GM23338 (cell line): ENCODE measurements at regions not wholly inside any gene's neighbourhood (a gene's known extent, or its start where the extent isn't known, plus 50 kb on each side); places are given as distances from the start of the nearest gene placed in this dataset.

Source experiments
- ATAC-seq: fragments of 200-7000 bp; cut with Tn5 transposase; 3 replicates; pipeline ENCODE4 v1.9.1; 2020
- DNase-seq: peaks from one replicate; pipeline ENCODE4 v3.0.0-alpha.2; 2015; ENCODE audit warnings: low spot score
- H2AFZ ChIP-seq: fragments of 200-600 bp; sonication (generic); 2 replicates; pipeline ENCODE4 v1.8.0; 2016; ENCODE audit warnings: antibody characterized with exemption, mild to moderate bottlenecking, moderate library complexity
- H3F3A ChIP-seq: fragments of 200-600 bp; sonication (generic); replicated peaks from 2 replicates; pipeline ENCODE4 v1.8.0; 2017; ENCODE audit warnings: antibody characterized with exemption, mixed run types, low read depth
- H3K27ac ChIP-seq: fragments of 200-600 bp; sonication (generic); 2 replicates; pipeline ENCODE4 v1.6.1; 2016; ENCODE audit warnings: low read depth
- H3K27me3 ChIP-seq: fragments of 200-600 bp; sonication (generic); 2 replicates; pipeline ENCODE4 v1.8.0; 2016; ENCODE audit warnings: mild to moderate bottlenecking, mixed run types, moderate library complexity; ENCODE audit not compliant: insufficient read depth
- H3K36me3 ChIP-seq: fragments of 200-600 bp; sonication (generic); 2 replicates; pipeline ENCODE4 v1.8.0; 2016; ENCODE audit warnings: mild to moderate bottlenecking; ENCODE audit not compliant: insufficient read depth
- H3K4me1 ChIP-seq: fragments of 200-600 bp; sonication (generic); 2 replicates; pipeline ENCODE4 v1.8.0; 2016; ENCODE audit warnings: mild to moderate bottlenecking, moderate library complexity; ENCODE audit not compliant: insufficient read depth
- H3K4me2 ChIP-seq: fragments of 200-600 bp; sonication (generic); 2 replicates; pipeline ENCODE4 v1.7.1; 2017; ENCODE audit warnings: mixed run types
- H3K4me3 ChIP-seq: fragments of 200-600 bp; sonication (generic); 2 replicates; pipeline ENCODE4 v1.6.1; 2016; ENCODE audit warnings: mixed run types
- H3K79me2 ChIP-seq: fragments of 200-600 bp; sonication (generic); replicated peaks from 2 replicates; pipeline ENCODE4 v1.8.0; 2017; ENCODE audit warnings: mild to moderate bottlenecking; ENCODE audit not compliant: insufficient read depth
- H3K9me2 ChIP-seq: fragments of 200-600 bp; sonication (generic); 2 replicates; pipeline ENCODE4 v1.8.0; 2017; ENCODE audit not compliant: insufficient read depth
- H4K20me1 ChIP-seq: fragments of 200-600 bp; sonication (generic); replicated peaks from 2 replicates; pipeline ENCODE4 v1.8.0; 2017; ENCODE audit warnings: mild to moderate bottlenecking; ENCODE audit not compliant: insufficient read depth
- H3K27ac Mint-ChIP-seq: 2 replicates; pipeline ENCODE4 v1.8.0; 2020; ENCODE audit warnings: inconsistent platforms, mild to moderate bottlenecking, moderate library complexity, mixed read lengths
- H3K27me3 Mint-ChIP-seq: 3 replicates; pipeline ENCODE4 v1.8.0; 2022; ENCODE audit warnings: low read depth, mild to moderate bottlenecking, moderate library complexity, mixed read lengths, inconsistent platforms; ENCODE audit not compliant: insufficient read depth, poor library complexity
- H3K36me3 Mint-ChIP-seq: 3 replicates; pipeline ENCODE4 v1.8.0; 2021; ENCODE audit warnings: low read depth, mild to moderate bottlenecking, inconsistent platforms, moderate library complexity, mixed read lengths
- H3K4me1 Mint-ChIP-seq: 3 replicates; pipeline ENCODE4 v1.8.0; 2020; ENCODE audit warnings: mild to moderate bottlenecking, inconsistent platforms, mixed read lengths
- H3K4me3 Mint-ChIP-seq: 3 replicates; pipeline ENCODE4 v1.8.0; 2021; ENCODE audit warnings: moderate library complexity, mild to moderate bottlenecking, inconsistent platforms, mixed read lengths
- H3K9me3 Mint-ChIP-seq: 3 replicates; pipeline ENCODE4 v1.8.0; 2020; ENCODE audit warnings: moderate library complexity, mild to moderate bottlenecking, inconsistent platforms, mixed read lengths
- CREB1 ChIP-seq: fragments of 250-450 bp; sonication (Bioruptor Pico); IDR thresholded peaks from 2 replicates; pipeline ENCODE4 v1.5.0; 2020; ENCODE audit warnings: low read depth, mild to moderate bottlenecking, moderate library complexity
- EZH2 ChIP-seq: fragments of 200-600 bp; sonication (generic); IDR thresholded peaks from one replicate; pipeline ENCODE4 v1.8.0; 2017; ENCODE audit warnings: antibody characterized with exemption, mild to moderate bottlenecking, low read depth; ENCODE audit not compliant: unreplicated experiment
- EZH2phosphoT487 ChIP-seq: fragments of 200-600 bp; sonication (generic); IDR thresholded peaks from one replicate; pipeline ENCODE4 v1.8.1; 2018; ENCODE audit warnings: antibody characterized with exemption; ENCODE audit not compliant: unreplicated experiment
- JUNB ChIP-seq: IDR thresholded peaks from one replicate; pipeline ENCODE4 v1.6.1; 2016; ENCODE audit warnings: antibody characterized with exemption; ENCODE audit not compliant: unreplicated experiment
- TF ChIP-seq, protein P1 (sequence below), 2 experiments: fragments of 200-600 bp in 1 of 2; sonication (generic) in 1 of 2; conservative IDR thresholded peaks; 2 replicates each; pipeline versions ENCODE4 v1.5.1 to v1.6.1; 2016 to 2017; ENCODE audit warnings: antibody characterized with exemption in 2 of 2, low read depth in 2 of 2, mild to moderate bottlenecking in 2 of 2, moderate library complexity in 1 of 2
- TF ChIP-seq, protein P2 (sequence below): IDR thresholded peaks from one replicate; pipeline ENCODE4 v1.6.1; 2018; ENCODE audit warnings: antibody characterized with exemption; ENCODE audit not compliant: unreplicated experiment
- TF ChIP-seq, protein P3 (sequence below): fragments of 250-450 bp; sonication (Bioruptor Pico); IDR thresholded peaks from 2 replicates; pipeline ENCODE4 v1.5.0; 2020; ENCODE audit warnings: mild to moderate bottlenecking, moderate library complexity

DNA sequence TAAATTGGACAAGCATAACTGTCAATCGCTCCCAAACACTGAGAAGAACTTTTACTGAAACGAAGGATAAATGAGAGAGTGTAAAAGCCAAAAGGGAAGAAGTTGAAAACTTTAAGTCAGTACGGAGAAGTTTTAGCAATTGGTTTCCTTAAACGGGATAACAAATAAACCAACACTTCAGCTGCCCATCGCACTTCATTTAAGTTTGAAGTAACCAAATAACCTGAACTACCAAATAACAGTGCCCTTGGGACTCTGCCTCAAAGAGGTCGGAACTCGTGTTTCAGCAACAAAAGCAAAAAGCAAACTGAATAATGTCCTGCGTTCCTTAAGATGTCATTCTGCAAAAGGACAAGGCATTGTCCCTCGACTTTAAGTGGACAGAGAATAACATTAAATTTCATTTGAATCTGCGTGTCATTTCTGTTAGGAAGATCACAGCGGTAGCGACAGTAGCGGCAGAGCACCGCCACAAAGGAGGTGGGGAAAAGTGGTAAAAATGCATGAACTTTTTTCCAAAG, 127.0 kb upstream of the C11orf58 start:
- no peaks in the 10 kb centered on the region for H3K9me2 ChIP-seq
- H3K4me3 ChIP-seq, result peak overlapping the region; percentile 51; the same call in 1 of the 2 replicates
- peak; percentile 17 for DNase-seq
- no peak overlapping the region for H3K27ac ChIP-seq
- no peak overlapping the region for H2AFZ ChIP-seq
- Mint-ChIP-seq H3K9me3 (no peaks in the 10 kb centered on the region; the same call in 2 of the 3 replicates), H3K36me3 (no peaks in the 10 kb centered on the region), H3K4me1 (peaks cover 34% of the 10 kb centered on the region), H3K27ac (no peak overlapping the region), H3K27me3 (peaks cover 13% of the 10 kb centered on the region), H3K4me3 (peak overlapping the region; percentile 55; the same call in 2 of the 3 replicates)
- peaks cover 31% of the 10 kb centered on the region for H4K20me1 ChIP-seq
- peaks cover 100% of the 10 kb centered on the region for H3K27me3 ChIP-seq
- no peak for TF ChIP-seq CREB1 (CRISPR knock-in tag)
- peak; percentile 86 for TF ChIP-seq EZH2
- H3K36me3 ChIP-seq, result no peaks in the 10 kb centered on the region
- peak overlapping the region; percentile 76 for H3K4me2 ChIP-seq
- H3F3A ChIP-seq, result peaks cover 1% of the 10 kb centered on the region; the same call in 1 of the 2 replicates
- H3K79me2 ChIP-seq, result no peaks in the 10 kb centered on the region
- no peak for ATAC-seq
- H3K4me1 ChIP-seq, result peaks cover 33% of the 10 kb centered on the region

DNA sequence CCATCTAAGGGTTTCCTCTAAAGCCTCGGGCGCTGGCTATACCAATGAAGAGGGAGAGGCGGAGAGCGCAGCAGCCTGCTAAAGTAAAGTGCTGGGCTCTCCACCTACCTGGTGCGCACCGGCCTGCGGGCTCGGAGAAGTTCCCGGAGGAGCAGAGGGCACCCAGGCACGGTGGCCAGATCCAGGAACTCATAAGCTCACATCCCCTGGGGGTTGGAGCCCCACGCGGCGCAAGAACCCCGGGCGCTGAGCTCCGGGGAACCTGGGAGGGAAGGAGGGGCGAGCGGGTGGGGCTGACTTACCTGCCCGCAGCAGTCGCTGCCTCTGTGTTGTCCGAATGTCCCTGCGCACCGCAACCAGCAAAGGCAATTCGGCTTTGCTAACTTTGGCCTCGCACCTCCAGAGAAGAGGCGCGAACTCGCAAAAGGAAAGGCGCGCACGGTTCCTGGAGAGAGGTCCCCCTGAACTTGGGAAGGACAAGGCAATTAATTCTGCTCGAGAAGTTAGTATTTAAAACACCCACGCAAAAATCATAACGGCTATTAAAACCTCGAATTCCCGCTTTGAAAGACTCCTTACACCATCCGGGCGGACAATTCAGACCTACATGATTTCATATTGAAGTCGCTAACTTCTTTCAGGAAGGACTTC, 127.6 kb upstream of the C11orf58 start:
- TF ChIP-seq, protein P1, sequence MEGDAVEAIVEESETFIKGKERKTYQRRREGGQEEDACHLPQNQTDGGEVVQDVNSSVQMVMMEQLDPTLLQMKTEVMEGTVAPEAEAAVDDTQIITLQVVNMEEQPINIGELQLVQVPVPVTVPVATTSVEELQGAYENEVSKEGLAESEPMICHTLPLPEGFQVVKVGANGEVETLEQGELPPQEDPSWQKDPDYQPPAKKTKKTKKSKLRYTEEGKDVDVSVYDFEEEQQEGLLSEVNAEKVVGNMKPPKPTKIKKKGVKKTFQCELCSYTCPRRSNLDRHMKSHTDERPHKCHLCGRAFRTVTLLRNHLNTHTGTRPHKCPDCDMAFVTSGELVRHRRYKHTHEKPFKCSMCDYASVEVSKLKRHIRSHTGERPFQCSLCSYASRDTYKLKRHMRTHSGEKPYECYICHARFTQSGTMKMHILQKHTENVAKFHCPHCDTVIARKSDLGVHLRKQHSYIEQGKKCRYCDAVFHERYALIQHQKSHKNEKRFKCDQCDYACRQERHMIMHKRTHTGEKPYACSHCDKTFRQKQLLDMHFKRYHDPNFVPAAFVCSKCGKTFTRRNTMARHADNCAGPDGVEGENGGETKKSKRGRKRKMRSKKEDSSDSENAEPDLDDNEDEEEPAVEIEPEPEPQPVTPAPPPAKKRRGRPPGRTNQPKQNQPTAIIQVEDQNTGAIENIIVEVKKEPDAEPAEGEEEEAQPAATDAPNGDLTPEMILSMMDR (conservative IDR thresholded peaks at IDR 0.05; ENCODE audit: low read depth in 2 of 2), result no peak
- TF ChIP-seq EZH2phosphoT487 (peak; percentile 81), JUNB (no peak), EZH2 (peak; percentile 94)
- TF ChIP-seq, protein P2, sequence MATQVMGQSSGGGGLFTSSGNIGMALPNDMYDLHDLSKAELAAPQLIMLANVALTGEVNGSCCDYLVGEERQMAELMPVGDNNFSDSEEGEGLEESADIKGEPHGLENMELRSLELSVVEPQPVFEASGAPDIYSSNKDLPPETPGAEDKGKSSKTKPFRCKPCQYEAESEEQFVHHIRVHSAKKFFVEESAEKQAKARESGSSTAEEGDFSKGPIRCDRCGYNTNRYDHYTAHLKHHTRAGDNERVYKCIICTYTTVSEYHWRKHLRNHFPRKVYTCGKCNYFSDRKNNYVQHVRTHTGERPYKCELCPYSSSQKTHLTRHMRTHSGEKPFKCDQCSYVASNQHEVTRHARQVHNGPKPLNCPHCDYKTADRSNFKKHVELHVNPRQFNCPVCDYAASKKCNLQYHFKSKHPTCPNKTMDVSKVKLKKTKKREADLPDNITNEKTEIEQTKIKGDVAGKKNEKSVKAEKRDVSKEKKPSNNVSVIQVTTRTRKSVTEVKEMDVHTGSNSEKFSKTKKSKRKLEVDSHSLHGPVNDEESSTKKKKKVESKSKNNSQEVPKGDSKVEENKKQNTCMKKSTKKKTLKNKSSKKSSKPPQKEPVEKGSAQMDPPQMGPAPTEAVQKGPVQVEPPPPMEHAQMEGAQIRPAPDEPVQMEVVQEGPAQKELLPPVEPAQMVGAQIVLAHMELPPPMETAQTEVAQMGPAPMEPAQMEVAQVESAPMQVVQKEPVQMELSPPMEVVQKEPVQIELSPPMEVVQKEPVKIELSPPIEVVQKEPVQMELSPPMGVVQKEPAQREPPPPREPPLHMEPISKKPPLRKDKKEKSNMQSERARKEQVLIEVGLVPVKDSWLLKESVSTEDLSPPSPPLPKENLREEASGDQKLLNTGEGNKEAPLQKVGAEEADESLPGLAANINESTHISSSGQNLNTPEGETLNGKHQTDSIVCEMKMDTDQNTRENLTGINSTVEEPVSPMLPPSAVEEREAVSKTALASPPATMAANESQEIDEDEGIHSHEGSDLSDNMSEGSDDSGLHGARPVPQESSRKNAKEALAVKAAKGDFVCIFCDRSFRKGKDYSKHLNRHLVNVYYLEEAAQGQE, result no peak
- TF ChIP-seq, protein P3, sequence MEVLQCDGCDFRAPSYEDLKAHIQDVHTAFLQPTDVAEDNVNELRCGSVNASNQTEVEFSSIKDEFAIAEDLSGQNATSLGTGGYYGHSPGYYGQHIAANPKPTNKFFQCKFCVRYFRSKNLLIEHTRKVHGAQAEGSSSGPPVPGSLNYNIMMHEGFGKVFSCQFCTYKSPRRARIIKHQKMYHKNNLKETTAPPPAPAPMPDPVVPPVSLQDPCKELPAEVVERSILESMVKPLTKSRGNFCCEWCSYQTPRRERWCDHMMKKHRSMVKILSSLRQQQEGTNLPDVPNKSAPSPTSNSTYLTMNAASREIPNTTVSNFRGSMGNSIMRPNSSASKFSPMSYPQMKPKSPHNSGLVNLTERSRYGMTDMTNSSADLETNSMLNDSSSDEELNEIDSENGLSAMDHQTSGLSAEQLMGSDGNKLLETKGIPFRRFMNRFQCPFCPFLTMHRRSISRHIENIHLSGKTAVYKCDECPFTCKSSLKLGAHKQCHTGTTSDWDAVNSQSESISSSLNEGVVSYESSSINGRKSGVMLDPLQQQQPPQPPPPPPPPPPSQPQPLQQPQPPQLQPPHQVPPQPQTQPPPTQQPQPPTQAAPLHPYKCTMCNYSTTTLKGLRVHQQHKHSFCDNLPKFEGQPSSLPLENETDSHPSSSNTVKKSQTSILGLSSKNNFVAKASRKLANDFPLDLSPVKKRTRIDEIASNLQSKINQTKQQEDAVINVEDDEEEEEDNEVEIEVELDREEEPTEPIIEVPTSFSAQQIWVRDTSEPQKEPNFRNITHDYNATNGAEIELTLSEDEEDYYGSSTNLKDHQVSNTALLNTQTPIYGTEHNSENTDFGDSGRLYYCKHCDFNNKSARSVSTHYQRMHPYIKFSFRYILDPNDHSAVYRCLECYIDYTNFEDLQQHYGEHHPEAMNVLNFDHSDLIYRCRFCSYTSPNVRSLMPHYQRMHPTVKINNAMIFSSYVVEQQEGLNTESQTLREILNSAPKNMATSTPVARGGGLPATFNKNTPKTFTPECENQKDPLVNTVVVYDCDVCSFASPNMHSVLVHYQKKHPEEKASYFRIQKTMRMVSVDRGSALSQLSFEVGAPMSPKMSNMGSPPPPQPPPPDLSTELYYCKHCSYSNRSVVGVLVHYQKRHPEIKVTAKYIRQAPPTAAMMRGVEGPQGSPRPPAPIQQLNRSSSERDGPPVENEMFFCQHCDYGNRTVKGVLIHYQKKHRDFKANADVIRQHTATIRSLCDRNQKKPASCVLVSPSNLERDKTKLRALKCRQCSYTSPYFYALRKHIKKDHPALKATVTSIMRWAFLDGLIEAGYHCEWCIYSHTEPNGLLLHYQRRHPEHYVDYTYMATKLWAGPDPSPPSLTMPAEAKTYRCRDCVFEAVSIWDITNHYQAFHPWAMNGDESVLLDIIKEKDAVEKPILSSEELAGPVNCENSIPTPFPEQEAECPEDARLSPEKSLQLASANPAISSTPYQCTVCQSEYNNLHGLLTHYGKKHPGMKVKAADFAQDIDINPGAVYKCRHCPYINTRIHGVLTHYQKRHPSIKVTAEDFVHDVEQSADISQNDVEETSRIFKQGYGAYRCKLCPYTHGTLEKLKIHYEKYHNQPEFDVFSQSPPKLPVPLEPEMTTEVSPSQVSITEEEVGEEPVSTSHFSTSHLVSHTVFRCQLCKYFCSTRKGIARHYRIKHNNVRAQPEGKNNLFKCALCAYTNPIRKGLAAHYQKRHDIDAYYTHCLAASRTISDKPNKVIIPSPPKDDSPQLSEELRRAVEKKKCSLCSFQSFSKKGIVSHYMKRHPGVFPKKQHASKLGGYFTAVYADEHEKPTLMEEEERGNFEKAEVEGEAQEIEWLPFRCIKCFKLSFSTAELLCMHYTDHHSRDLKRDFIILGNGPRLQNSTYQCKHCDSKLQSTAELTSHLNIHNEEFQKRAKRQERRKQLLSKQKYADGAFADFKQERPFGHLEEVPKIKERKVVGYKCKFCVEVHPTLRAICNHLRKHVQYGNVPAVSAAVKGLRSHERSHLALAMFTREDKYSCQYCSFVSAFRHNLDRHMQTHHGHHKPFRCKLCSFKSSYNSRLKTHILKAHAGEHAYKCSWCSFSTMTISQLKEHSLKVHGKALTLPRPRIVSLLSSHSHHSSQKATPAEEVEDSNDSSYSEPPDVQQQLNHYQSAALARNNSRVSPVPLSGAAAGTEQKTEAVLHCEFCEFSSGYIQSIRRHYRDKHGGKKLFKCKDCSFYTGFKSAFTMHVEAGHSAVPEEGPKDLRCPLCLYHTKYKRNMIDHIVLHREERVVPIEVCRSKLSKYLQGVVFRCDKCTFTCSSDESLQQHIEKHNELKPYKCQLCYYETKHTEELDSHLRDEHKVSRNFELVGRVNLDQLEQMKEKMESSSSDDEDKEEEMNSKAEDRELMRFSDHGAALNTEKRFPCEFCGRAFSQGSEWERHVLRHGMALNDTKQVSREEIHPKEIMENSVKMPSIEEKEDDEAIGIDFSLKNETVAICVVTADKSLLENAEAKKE (CRISPR knock-in tag), result no peak
- H3K27ac Mint-ChIP-seq, result no peak overlapping the region
- Histone ChIP-seq H4K20me1 (peaks cover 31% of the 10 kb centered on the region), H2AFZ (0 out of 2 replicates have a peak overlapping the region, but pooled peaks have one; percentile 25), H3K36me3 (no peaks in the 10 kb centered on the region), H3K27me3 (peaks cover 100% of the 10 kb centered on the region), H3K79me2 (no peaks in the 10 kb centered on the region), H3K4me1 (peaks cover 33% of the 10 kb centered on the region), H3F3A (peaks cover 4% of the 10 kb centered on the region; the same call in 1 of the 2 replicates), H3K4me3 (peak overlapping the region; percentile 51), H3K27ac (no peak overlapping the region), H3K9me2 (no peaks in the 10 kb centered on the region), H3K4me2 (peak overlapping the region; percentile 76)
- ATAC-seq (peak; percentile 6), DNase-seq (peak; percentile 83)
- H3K27me3 Mint-ChIP-seq, result peaks cover 17% of the 10 kb centered on the region
- peaks cover 38% of the 10 kb centered on the region for H3K4me1 Mint-ChIP-seq
- H3K4me3 Mint-ChIP-seq, result peak overlapping the region; percentile 55
- no peaks in the 10 kb centered on the region; the same call in 2 of the 3 replicates for H3K9me3 Mint-ChIP-seq
- H3K36me3 Mint-ChIP-seq, result no peaks in the 10 kb centered on the region
